Right kidney (tissue), 1 donor: ENCODE measurements at regions not wholly inside any gene's neighbourhood (a gene's known extent, or its start where the extent isn't known, plus 50 kb on each side); places are given as distances from the start of the nearest gene placed in this dataset.

Experiments
- DNase-seq: peaks from one replicate; pipeline ENCODE4 v3.0.0-alpha.2; 2016

GRCh38 chr6:87847830-87848210 is 145.8 kb upstream of the AKIRIN2 start:
- DNase-seq, result no peak

- no peak for DNase-seq
These were observed 145.2 kb upstream of the AKIRIN2 start for GRCh38 chr6:87847135-87847829.

GRCh38 chr6:87846434-87846833 is 144.4 kb upstream of the AKIRIN2 start:
- no peak for DNase-seq

- DNase-seq, result no peak
These were observed 138.3 kb upstream of the AKIRIN2 start for GRCh38 chr6:87840324-87840723.

GRCh38 chr6:87837876-87838275 is 135.8 kb upstream of the AKIRIN2 start:
- no peak for DNase-seq

- no peak for DNase-seq
These were observed 135.4 kb upstream of the AKIRIN2 start for GRCh38 chr6:87837444-87837843.

- DNase-seq, result peak; percentile 27
These were observed 130.2 kb upstream of the AKIRIN2 start for GRCh38 chr6:87832025-87832825.

- no peak for DNase-seq
These were observed 128.9 kb upstream of the AKIRIN2 start for GRCh38 chr6:87830907-87831306.

GRCh38 chr6:87829622-87830121 is 127.6 kb upstream of the AKIRIN2 start:
- DNase-seq, result no peak

- no peak for DNase-seq
These were observed 126.0 kb upstream of the AKIRIN2 start for GRCh38 chr6:87828044-87828443.

- peak; percentile 4 for DNase-seq
These were observed 125.3 kb upstream of the AKIRIN2 start for GRCh38 chr6:87827346-87827745.

- DNase-seq, result no peak
These were observed 124.4 kb upstream of the AKIRIN2 start for GRCh38 chr6:87826424-87826823.

- DNase-seq, result no peak
These were observed 123.8 kb upstream of the AKIRIN2 start for GRCh38 chr6:87825821-87826221.

GRCh38 chr6:87824958-87825491 is 123.0 kb upstream of the AKIRIN2 start:
- DNase-seq, result no peak

- DNase-seq, result no peak
These were observed 120.0 kb upstream of the AKIRIN2 start for GRCh38 chr6:87822011-87822410.

GRCh38 chr6:87820343-87820984 is 118.4 kb upstream of the AKIRIN2 start:
- DNase-seq, result no peak

- no peak for DNase-seq
These were observed 115.2 kb upstream of the AKIRIN2 start for GRCh38 chr6:87817183-87817582.

GRCh38 chr6:87815449-87815848 is 113.4 kb upstream of the AKIRIN2 start:
- DNase-seq, result no peak

- no peak for DNase-seq
These were observed 106.1 kb upstream of the AKIRIN2 start for GRCh38 chr6:87808005-87808757.

- DNase-seq, result no peak
These were observed 105.4 kb upstream of the AKIRIN2 start for GRCh38 chr6:87807475-87807874.

GRCh38 chr6:87806635-87807034 is 104.6 kb upstream of the AKIRIN2 start:
- DNase-seq, result no peak

- DNase-seq, result no peak
These were observed 104.1 kb upstream of the AKIRIN2 start for GRCh38 chr6:87806099-87806498.
